ENCODE measurements at regions not wholly inside any gene's neighbourhood (a gene's known extent, or its start where the extent isn't known, plus 50 kb on each side); places are given as distances from the start of the nearest gene placed in this dataset.

- no peak for TF ChIP-seq POLR2A (IDR thresholded peaks at IDR 0.05)
- TF ChIP-seq CTCF (IDR thresholded peaks at IDR 0.05): no peak
- TF ChIP-seq EP300 (IDR thresholded peaks at IDR 0.05): no peak
- TF ChIP-seq POLR2AphosphoS5 (IDR thresholded peaks at IDR 0.05): no peak
Observed at GRCh38 chr10:75331081-75331480, 70.5 kb downstream of the ZNF503 start.
